HCT116 (cell line): ENCODE measurements at regions not wholly inside any gene's neighbourhood (a gene's known extent, or its start where the extent isn't known, plus 50 kb on each side); places are given as distances from the start of the nearest gene placed in this dataset.

Source experiments
- ATAC-seq: fragments of 200-7000 bp; cut with Tn5 transposase; 2 replicates; pipeline ENCODE4 v1.9.1; 2020; ENCODE audit warnings: mild to moderate bottlenecking, moderate library complexity
- BruUV-seq: library from RNA; stranded (reverse); fragments of 400-500 nt; replicated peaks from 2 replicates; lab custom pipeline; 2021; lab: Mats Ljungman, UMichigan
- CTCF ChIA-PET: fragments of 300-600 bp; sonication (Branson Sonifier 250); formaldehyde crosslinking; loops from one replicate; lab custom pipeline; 2021; ENCODE audit warnings: antibody characterized with exemption; lab: Charles Lee
- POLR2A ChIA-PET: fragments of 300-600, 350-600 bp; sonication (Branson Sonifier 250); formaldehyde crosslinking; loops from one replicate; lab custom pipeline; 2021; ENCODE audit warnings: antibody characterized with exemption; lab: Charles Lee
- RAD21 ChIA-PET, 2 experiments: fragments of 300-600 bp; sonication (Branson Sonifier 250); formaldehyde crosslinking; loops; one replicate each; lab custom pipeline; 2023; ENCODE audit warnings: low total read pairs in 2 of 2; ENCODE audit not compliant: uncharacterized antibody in 2 of 2, unreplicated experiment in 2 of 2, low non-redundant PET in 1 of 2; lab: Charles Lee
- DNase-seq: peaks from one replicate; pipeline ENCODE4 v3.0.0-alpha.2; 2010; ENCODE audit warnings: low read depth, low spot score
- H2AFZ ChIP-seq: fragments of 200-600 bp; shearing (Covaris generic), sonication (generic); 2 replicates; pipeline ENCODE4 v1.6.1; 2017; ENCODE audit warnings: low read depth, mixed run types, mixed read lengths, antibody characterized with exemption, low read length; ENCODE audit not compliant: poor library complexity, severe bottlenecking
- H3K27ac ChIP-seq: 2 replicates; pipeline ENCODE4 v1.5.1; 2012; ENCODE audit warnings: low read depth, low read length
- H3K27me3 ChIP-seq: fragments of 200-600 bp; sonication (generic); 2 replicates; pipeline ENCODE4 v1.6.1; 2016; ENCODE audit warnings: mixed run types, low read length, mixed read lengths; ENCODE audit not compliant: insufficient read depth
- H3K36me3 ChIP-seq, 2 experiments: fragments of 200-500 bp in 1 of 2; fragments of 200-600 bp in 1 of 2; sonication (Bioruptor generic) in 1 of 2; sonication (generic) in 1 of 2; 2 replicates each; pipeline versions ENCODE4 v1.5.1 to v1.6.1; 2014 to 2016; ENCODE audit warnings: low read length in 2 of 2, inconsistent platforms in 1 of 2, mixed read lengths in 1 of 2, mixed run types in 1 of 2; ENCODE audit not compliant: insufficient read depth in 2 of 2, control insufficient read depth in 1 of 2
- H3K4me1 ChIP-seq, 2 experiments: fragments of 200-600 bp in 1 of 2; sonication (generic) in 1 of 2; 2 replicates each; pipeline versions ENCODE4 v1.5.1 to v1.6.1; 2012 to 2017; ENCODE audit warnings: low read length in 2 of 2, inconsistent platforms in 1 of 2, mild to moderate bottlenecking in 1 of 2, mixed read lengths in 1 of 2, mixed run types in 1 of 2, moderate library complexity in 1 of 2; ENCODE audit not compliant: insufficient read depth in 2 of 2, control insufficient read depth in 1 of 2
- H3K4me2 ChIP-seq: fragments of 200-600 bp; sonication (generic); 2 replicates; pipeline ENCODE4 v1.6.1; 2017; ENCODE audit warnings: mixed run types, low read length, mixed read lengths
- H3K4me3 ChIP-seq, 2 experiments: fragments of 200-600 bp in 1 of 2; sonication (generic) in 1 of 2; replicated peaks in 1 of 2; 2 replicates each; pipeline ENCODE4 v1.5.1; 2011 to 2016; ENCODE audit warnings: low read length in 2 of 2, control low read depth in 1 of 2, low read depth in 1 of 2, mild to moderate bottlenecking in 1 of 2, mixed read lengths in 1 of 2, mixed run types in 1 of 2
- H3K79me2 ChIP-seq: fragments of 200-600 bp; sonication (generic); 2 replicates; pipeline ENCODE4 v1.6.1; 2017; ENCODE audit warnings: mild to moderate bottlenecking, mixed run types, low read length, moderate library complexity, mixed read lengths; ENCODE audit not compliant: insufficient read depth
- H3K9ac ChIP-seq: fragments of 200-600 bp; sonication (generic); 2 replicates; pipeline ENCODE4 v1.6.1; 2016; ENCODE audit warnings: low read length, mixed read lengths
- H3K9me2 ChIP-seq: fragments of 200-600 bp; sonication (generic), shearing (Covaris generic); 2 replicates; pipeline ENCODE4 v1.6.1; 2017; ENCODE audit warnings: mixed run types, mild to moderate bottlenecking, moderate library complexity; ENCODE audit not compliant: insufficient read depth
- H3K9me3 ChIP-seq, 2 experiments: fragments of 200-500 bp in 1 of 2; fragments of 200-600 bp in 1 of 2; sonication (Bioruptor generic) in 1 of 2; sonication (generic) in 1 of 2; 2 replicates each; pipeline ENCODE4 v1.6.1; 2014 to 2017; ENCODE audit warnings: low read length in 2 of 2, mixed read lengths in 2 of 2, inconsistent platforms in 1 of 2, low read depth in 1 of 2, mild to moderate bottlenecking in 1 of 2, mixed run types in 1 of 2, moderate library complexity in 1 of 2; ENCODE audit not compliant: control insufficient read depth in 1 of 2, insufficient read depth in 1 of 2
- H4K20me1 ChIP-seq: fragments of 200-600 bp; sonication (generic), shearing (Covaris generic); 2 replicates; pipeline ENCODE4 v1.6.1; 2017; ENCODE audit warnings: mixed run types, mild to moderate bottlenecking, moderate library complexity; ENCODE audit not compliant: insufficient read depth
- CBX3 ChIP-seq: IDR thresholded peaks from 2 replicates; pipeline ENCODE4 v1.6.1; 2012; ENCODE audit warnings: low read depth
- CEBPB ChIP-seq: IDR thresholded peaks from 2 replicates; pipeline ENCODE4 v1.6.1; 2012; ENCODE audit warnings: low read depth
- EZH2 ChIP-seq: fragments of 200-600 bp; sonication (generic); IDR thresholded peaks from 2 replicates; pipeline ENCODE4 v1.6.1; 2017; ENCODE audit warnings: antibody characterized with exemption, mixed run types
- FOSL1 ChIP-seq: IDR thresholded peaks from 2 replicates; pipeline ENCODE4 v1.6.1; 2012; ENCODE audit warnings: low read depth
- JUND ChIP-seq: IDR thresholded peaks from 2 replicates; pipeline ENCODE4 v1.6.1; 2012
- POLR2A ChIP-seq: IDR thresholded peaks from 2 replicates; pipeline ENCODE4 v1.7.0; 2011; ENCODE audit warnings: borderline replicate concordance; ENCODE audit not compliant: insufficient read depth, insufficient read length; ENCODE audit errors: extremely low read depth
- RAD21 ChIP-seq: IDR thresholded peaks from 2 replicates; pipeline ENCODE4 v1.6.1; 2012; ENCODE audit warnings: low read depth, mild to moderate bottlenecking
- SIN3A ChIP-seq: IDR thresholded peaks from 2 replicates; pipeline ENCODE4 v1.6.1; 2012; ENCODE audit warnings: low read depth
- YY1 ChIP-seq: IDR thresholded peaks from 2 replicates; pipeline ENCODE4 v1.6.1; 2011; ENCODE audit warnings: low read length, low read depth, moderate library complexity, mild to moderate bottlenecking; ENCODE audit not compliant: insufficient replicate concordance; ENCODE audit errors: extremely low read depth
- ZBTB33 ChIP-seq: IDR thresholded peaks from 2 replicates; pipeline ENCODE4 v1.6.1; 2011; ENCODE audit warnings: mild to moderate bottlenecking, low read length, moderate library complexity; ENCODE audit not compliant: insufficient replicate concordance; ENCODE audit errors: extremely low read depth
- ZFX ChIP-seq: fragments of 450-650 bp; IDR thresholded peaks from 2 replicates; pipeline ENCODE4 v1.6.1; 2017
- intact Hi-C: fragments of 100-400 bp; cut with micrococcal nuclease; formaldehyde crosslinking; loops from 2 replicates; pipeline ENCODE4 v1.10.0; 2022

GRCh38 chr6:138008791-138009190 is 98.4 kb downstream of the PERP start:
- TF ChIP-seq CEBPB = no peak
- TF ChIP-seq EZH2 = no peak
- no peak for TF ChIP-seq SIN3A
- no peak for TF ChIP-seq FOSL1
- no peak for TF ChIP-seq POLR2A
- no peak for TF ChIP-seq YY1
- TF ChIP-seq ZBTB33 = no peak
- no peak for TF ChIP-seq CBX3
- no peak for TF ChIP-seq JUND
- no peak for TF ChIP-seq ZFX
- TF ChIP-seq RAD21 = no peak
- intact Hi-C loops = loop anchor here (5.0 to 10.0 kb wide), 2 partner anchors 79 to 1356 kb away; no protein-coding TSS in a partner anchor
- no peak for ATAC-seq
- ChIA-PET CTCF (interaction anchor here (2.4 kb wide), 1 partner anchor 7 kb away, joined by 16 read pairs; no protein-coding TSS in a partner anchor), RAD21 (no interaction called here), POLR2A (interaction anchor here (1.3 kb wide), 1 partner anchor 97 kb away, joined by 5 read pairs; no protein-coding TSS in a partner anchor)
- H3K4me1 ChIP-seq = peaks cover 0 to 17% of the 10 kb centered on the region in 2 experiments; a peak in 3 of 4 replicates
- no peak for DNase-seq
- no peaks in the 10 kb centered on the region for H3K36me3 ChIP-seq
- H3K79me2 ChIP-seq = no peaks in the 10 kb centered on the region
- H3K4me3 ChIP-seq = no peak overlapping the region
- H3K27ac ChIP-seq = no peak overlapping the region
- H3K9ac ChIP-seq = no peak overlapping the region
- no peak overlapping the region for H2AFZ ChIP-seq
- no peak overlapping the region for H3K4me2 ChIP-seq
- H3K9me2 ChIP-seq = no peaks in the 10 kb centered on the region
- no peaks in the 10 kb centered on the region for H4K20me1 ChIP-seq
- H3K9me3 ChIP-seq = no peaks in the 10 kb centered on the region
- no TSS peak for BruUV-seq
- H3K27me3 ChIP-seq = no peaks in the 10 kb centered on the region
